ENCODE measurements at regions not wholly inside any gene's neighbourhood (a gene's known extent, or its start where the extent isn't known, plus 50 kb on each side); places are given as distances from the start of the nearest gene placed in this dataset.

GRCh38 chr18:22783662-22784076 lies 149.5 kb upstream of the RBBP8 start:
- no peak for TF ChIP-seq POLR2A (IDR thresholded peaks at IDR 0.05)
- no peak for TF ChIP-seq CTCF (IDR thresholded peaks at IDR 0.05)

All from Peyer's patch (tissue), 4 donors.